Chondrocyte (in vitro differentiated cells): ENCODE measurements at regions not wholly inside any gene's neighbourhood (a gene's known extent, or its start where the extent isn't known, plus 50 kb on each side); places are given as distances from the start of the nearest gene placed in this dataset.

Experiments
- DNase-seq: peaks from one replicate; pipeline ENCODE4 v3.0.0; 2021; ENCODE audit warnings: mixed read lengths, low spot score
- H3K27ac Mint-ChIP-seq: one replicate; pipeline ENCODE4 v1.8.0; 2021; ENCODE audit warnings: mild to moderate bottlenecking, moderate library complexity, mixed read lengths; ENCODE audit not compliant: unreplicated experiment
- H3K27me3 Mint-ChIP-seq: 2 replicates; pipeline ENCODE4 v1.8.0; 2021; ENCODE audit warnings: low read depth, mixed read lengths
- H3K36me3 Mint-ChIP-seq: 2 replicates; pipeline ENCODE4 v1.8.0; 2021; ENCODE audit warnings: low read depth, mixed read lengths
- H3K4me1 Mint-ChIP-seq: 2 replicates; pipeline ENCODE4 v1.8.0; 2021; ENCODE audit warnings: low read depth, mild to moderate bottlenecking, mixed read lengths
- H3K4me3 Mint-ChIP-seq: one replicate; pipeline ENCODE4 v1.8.0; 2021; ENCODE audit warnings: mild to moderate bottlenecking, moderate library complexity, mixed read lengths; ENCODE audit not compliant: unreplicated experiment
- H3K9me3 Mint-ChIP-seq: 2 replicates; pipeline ENCODE4 v1.8.0; 2021; ENCODE audit warnings: low read depth, mixed read lengths
- TF ChIP-seq, protein P1 (sequence below): fragments of 200-600 bp; sonication (generic); IDR thresholded peaks from 2 replicates; pipeline ENCODE4 v1.5.0; 2021; ENCODE audit warnings: antibody characterized with exemption, mild to moderate bottlenecking, moderate library complexity

DNA sequence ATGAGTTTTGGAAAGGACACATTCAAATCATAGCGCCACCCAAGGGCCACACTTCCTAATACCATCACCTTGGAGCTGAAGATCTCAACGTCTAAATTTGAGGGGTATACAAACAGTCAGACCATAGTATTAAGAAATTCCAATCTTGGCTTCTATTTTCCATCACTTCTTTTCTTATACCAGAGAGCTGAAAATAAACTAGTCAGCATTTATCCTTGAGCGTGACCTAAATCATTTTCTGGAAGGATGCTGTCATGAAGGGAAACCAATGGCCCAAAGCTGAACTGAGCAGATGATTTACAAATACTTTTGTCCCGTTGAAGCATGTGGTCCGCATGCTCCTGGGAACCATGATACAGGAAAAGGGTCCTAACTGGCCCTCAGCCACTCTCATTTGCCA is 921.9 kb downstream of the CCSER2 start:
- Mint-ChIP-seq H3K9me3 (no peaks in the 10 kb centered on the region), H3K27ac (no peak overlapping the region), H3K4me1 (no peaks in the 10 kb centered on the region), H3K27me3 (no peaks in the 10 kb centered on the region), H3K36me3 (no peaks in the 10 kb centered on the region), H3K4me3 (no peak overlapping the region)
- TF ChIP-seq, protein P1, sequence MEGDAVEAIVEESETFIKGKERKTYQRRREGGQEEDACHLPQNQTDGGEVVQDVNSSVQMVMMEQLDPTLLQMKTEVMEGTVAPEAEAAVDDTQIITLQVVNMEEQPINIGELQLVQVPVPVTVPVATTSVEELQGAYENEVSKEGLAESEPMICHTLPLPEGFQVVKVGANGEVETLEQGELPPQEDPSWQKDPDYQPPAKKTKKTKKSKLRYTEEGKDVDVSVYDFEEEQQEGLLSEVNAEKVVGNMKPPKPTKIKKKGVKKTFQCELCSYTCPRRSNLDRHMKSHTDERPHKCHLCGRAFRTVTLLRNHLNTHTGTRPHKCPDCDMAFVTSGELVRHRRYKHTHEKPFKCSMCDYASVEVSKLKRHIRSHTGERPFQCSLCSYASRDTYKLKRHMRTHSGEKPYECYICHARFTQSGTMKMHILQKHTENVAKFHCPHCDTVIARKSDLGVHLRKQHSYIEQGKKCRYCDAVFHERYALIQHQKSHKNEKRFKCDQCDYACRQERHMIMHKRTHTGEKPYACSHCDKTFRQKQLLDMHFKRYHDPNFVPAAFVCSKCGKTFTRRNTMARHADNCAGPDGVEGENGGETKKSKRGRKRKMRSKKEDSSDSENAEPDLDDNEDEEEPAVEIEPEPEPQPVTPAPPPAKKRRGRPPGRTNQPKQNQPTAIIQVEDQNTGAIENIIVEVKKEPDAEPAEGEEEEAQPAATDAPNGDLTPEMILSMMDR, result no peak
- no peak for DNase-seq

DNA sequence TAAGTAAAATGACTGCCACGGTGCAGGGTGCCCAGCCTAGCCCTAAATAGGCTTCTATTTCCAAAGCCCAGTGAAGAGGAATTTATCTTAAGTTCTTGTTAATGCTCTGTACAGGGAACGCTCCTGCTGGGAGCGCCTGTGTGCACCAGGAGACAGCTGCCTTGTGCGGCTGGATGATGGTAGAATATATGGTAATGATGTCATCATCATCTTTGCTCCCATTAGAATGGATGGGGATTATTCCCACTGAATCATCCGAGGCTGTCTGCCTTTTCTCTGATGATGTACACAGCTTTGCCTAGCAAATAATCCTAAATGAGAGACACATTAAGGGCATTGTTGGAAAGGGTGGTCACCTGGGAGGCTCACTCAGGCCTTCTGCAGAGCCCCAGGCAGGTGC is 928.1 kb downstream of the CCSER2 start:
- H3K36me3 Mint-ChIP-seq, result no peaks in the 10 kb centered on the region
- no peak overlapping the region for H3K4me3 Mint-ChIP-seq
- DNase-seq, result no peak
- no peaks in the 10 kb centered on the region for H3K9me3 Mint-ChIP-seq
- no peaks in the 10 kb centered on the region for H3K4me1 Mint-ChIP-seq
- H3K27ac Mint-ChIP-seq, result no peak overlapping the region
- H3K27me3 Mint-ChIP-seq, result no peaks in the 10 kb centered on the region
- TF ChIP-seq, protein P1, result no peak

DNA sequence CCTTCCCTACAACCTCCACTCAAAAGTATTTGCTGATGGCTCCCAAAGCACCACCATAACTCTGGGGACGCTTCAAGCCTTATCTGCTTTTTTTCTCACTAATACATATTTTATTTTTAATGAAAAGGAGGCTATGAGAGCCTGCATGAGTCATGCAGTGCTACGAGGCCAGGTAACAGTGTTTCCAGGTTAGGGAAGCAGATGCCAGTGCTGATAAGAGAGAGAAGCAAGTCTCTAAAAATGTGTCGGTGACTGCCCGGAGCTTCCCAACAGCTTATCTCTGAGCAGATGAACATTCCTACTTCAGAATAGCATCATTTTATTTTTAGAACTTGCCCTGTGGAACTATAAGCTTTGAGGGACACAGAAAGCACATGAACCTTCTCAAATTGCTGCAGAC is 931.5 kb downstream of the CCSER2 start:
- Mint-ChIP-seq H3K9me3 (no peaks in the 10 kb centered on the region), H3K4me1 (no peaks in the 10 kb centered on the region), H3K27me3 (no peaks in the 10 kb centered on the region), H3K36me3 (no peaks in the 10 kb centered on the region), H3K27ac (no peak overlapping the region), H3K4me3 (no peak overlapping the region)
- TF ChIP-seq, protein P1, result no peak
- no peak for DNase-seq

DNA sequence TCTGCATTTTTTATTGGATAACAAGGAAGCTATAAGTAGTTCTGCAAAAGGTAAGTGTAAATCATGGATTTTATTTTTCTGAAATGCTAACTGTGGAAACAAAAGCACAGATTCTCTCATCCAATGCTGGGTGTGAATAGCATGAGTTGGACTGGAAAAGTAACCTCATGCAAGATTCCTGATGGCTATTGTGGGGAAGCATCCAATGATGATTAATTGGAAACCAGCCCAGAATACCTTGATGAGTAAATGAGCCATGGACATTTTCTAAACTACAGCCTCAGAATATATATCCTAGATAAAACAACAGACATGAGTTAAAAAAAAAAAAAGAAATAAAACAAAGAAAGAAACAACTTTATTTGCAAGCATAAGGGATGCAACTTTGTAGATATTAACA is 934.6 kb downstream of the CCSER2 start:
- Mint-ChIP-seq H3K9me3 (peaks cover 5% of the 10 kb centered on the region), H3K36me3 (no peaks in the 10 kb centered on the region), H3K27me3 (no peaks in the 10 kb centered on the region), H3K27ac (no peak overlapping the region), H3K4me1 (no peaks in the 10 kb centered on the region), H3K4me3 (no peak overlapping the region)
- DNase-seq, result no peak
- TF ChIP-seq, protein P1, result no peak

DNA sequence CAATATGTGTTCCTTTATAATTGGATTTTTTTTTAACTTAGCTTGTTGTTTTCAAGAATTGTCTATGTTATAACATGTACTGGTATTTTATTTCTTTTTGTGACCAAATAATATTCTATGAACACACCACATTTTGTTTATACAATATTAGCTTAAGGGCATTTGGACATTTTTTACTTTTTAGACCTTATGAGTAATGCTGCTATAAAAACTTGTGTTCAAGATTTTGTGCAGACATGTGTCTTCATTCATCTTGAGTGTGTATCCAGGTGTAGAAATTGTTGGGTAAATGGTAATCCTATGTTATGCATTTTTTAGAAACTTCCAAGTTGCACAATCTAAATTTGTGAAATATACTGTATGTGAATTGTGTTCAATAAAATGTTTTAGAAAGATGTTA is 936.7 kb downstream of the CCSER2 start:
- no peak for DNase-seq
- TF ChIP-seq, protein P1, result no peak
- Mint-ChIP-seq H3K27ac (no peak overlapping the region), H3K9me3 (peaks cover 18% of the 10 kb centered on the region), H3K4me3 (no peak overlapping the region), H3K27me3 (no peaks in the 10 kb centered on the region), H3K36me3 (no peaks in the 10 kb centered on the region), H3K4me1 (no peaks in the 10 kb centered on the region)
